VCaP (cell line): ENCODE measurements at regions not wholly inside any gene's neighbourhood (a gene's known extent, or its start where the extent isn't known, plus 50 kb on each side); places are given as distances from the start of the nearest gene placed in this dataset.

ENCODE experiments used
- H3K27ac ChIP-seq: fragments of 450-650 bp; 2 replicates; pipeline ENCODE4 v1.5.1; 2017
- TF ChIP-seq, protein P1 (sequence below): fragments of 450-650 bp; conservative IDR thresholded peaks from 2 replicates; pipeline ENCODE4 v1.5.1; 2017; ENCODE audit warnings: mild to moderate bottlenecking, moderate library complexity

- H3K27ac ChIP-seq = no peak overlapping the region
- TF ChIP-seq, protein P1, sequence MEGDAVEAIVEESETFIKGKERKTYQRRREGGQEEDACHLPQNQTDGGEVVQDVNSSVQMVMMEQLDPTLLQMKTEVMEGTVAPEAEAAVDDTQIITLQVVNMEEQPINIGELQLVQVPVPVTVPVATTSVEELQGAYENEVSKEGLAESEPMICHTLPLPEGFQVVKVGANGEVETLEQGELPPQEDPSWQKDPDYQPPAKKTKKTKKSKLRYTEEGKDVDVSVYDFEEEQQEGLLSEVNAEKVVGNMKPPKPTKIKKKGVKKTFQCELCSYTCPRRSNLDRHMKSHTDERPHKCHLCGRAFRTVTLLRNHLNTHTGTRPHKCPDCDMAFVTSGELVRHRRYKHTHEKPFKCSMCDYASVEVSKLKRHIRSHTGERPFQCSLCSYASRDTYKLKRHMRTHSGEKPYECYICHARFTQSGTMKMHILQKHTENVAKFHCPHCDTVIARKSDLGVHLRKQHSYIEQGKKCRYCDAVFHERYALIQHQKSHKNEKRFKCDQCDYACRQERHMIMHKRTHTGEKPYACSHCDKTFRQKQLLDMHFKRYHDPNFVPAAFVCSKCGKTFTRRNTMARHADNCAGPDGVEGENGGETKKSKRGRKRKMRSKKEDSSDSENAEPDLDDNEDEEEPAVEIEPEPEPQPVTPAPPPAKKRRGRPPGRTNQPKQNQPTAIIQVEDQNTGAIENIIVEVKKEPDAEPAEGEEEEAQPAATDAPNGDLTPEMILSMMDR = peak; percentile 76
Measured at GRCh38 chr5:100479079-100479688, 56.0 kb upstream of the FAM174A start.

GRCh38 chr5:100472091-100472490 is 63.1 kb upstream of the FAM174A start:
- TF ChIP-seq, protein P1 = no peak
- H3K27ac ChIP-seq = no peak overlapping the region

- TF ChIP-seq, protein P1 = no peak
Measured at GRCh38 chr5:100469767-100470166, 65.4 kb upstream of the FAM174A start.

GRCh38 chr5:100464418-100464817 is 70.8 kb upstream of the FAM174A start:
- TF ChIP-seq, protein P1 = no peak
- H3K27ac ChIP-seq = no peak overlapping the region

More at GRCh38 chr5:100469767-100470166, 65.4 kb upstream of the FAM174A start:
- no peak overlapping the region for H3K27ac ChIP-seq

DNA sequence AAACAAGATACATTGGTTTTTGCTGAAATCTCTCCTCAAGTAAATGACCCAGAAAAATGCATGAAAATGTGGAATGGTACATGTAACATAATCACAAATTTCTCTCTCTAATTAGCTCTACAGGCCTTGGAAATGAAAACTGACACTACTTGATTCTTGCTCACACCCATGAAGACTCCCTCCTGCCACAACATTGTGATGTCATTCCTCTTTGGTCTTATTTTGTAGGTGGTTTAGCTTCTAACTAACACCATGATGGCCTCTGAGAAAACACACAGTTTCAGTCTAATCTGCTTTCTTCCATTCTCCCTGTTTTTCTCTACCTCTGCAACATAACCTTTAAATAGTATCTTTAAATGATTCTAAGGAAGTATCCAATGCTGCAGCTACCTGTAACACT is 78.6 kb upstream of the FAM174A start:
- no peak overlapping the region for H3K27ac ChIP-seq
- TF ChIP-seq, protein P1 = no peak

- H3K27ac ChIP-seq = no peak overlapping the region
- TF ChIP-seq, protein P1 = no peak
Measured at GRCh38 chr5:100452126-100452525, 83.0 kb upstream of the FAM174A start.

DNA sequence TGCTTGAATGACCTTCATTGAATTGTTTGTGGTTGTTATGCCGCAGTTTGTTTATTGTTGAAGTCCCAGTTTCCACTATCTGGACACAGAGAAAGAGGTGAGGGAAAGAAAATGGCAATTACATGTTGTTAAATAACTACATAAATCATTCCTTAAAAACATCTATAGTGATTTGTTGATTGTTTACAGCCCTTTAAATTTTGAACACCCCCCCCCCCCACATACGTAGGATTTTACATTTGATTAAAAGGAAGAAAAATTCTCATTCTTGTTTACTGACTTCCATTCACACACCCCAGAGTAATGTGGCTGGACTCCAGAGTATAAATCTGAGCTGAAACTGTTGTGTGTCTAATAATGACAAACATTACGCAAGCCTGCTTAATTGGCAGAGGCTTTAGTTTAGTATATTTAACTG is 87.1 kb upstream of the FAM174A start:
- no peak overlapping the region for H3K27ac ChIP-seq
- TF ChIP-seq, protein P1 = no peak
